ENCODE measurements at regions not wholly inside any gene's neighbourhood (a gene's known extent, or its start where the extent isn't known, plus 50 kb on each side); places are given as distances from the start of the nearest gene placed in this dataset.
"Not testable (repeated sequence)": the region's sequence is repeated elsewhere in the genome, so short reads cannot be mapped to it uniquely, and the experiment has no call there.

DNA sequence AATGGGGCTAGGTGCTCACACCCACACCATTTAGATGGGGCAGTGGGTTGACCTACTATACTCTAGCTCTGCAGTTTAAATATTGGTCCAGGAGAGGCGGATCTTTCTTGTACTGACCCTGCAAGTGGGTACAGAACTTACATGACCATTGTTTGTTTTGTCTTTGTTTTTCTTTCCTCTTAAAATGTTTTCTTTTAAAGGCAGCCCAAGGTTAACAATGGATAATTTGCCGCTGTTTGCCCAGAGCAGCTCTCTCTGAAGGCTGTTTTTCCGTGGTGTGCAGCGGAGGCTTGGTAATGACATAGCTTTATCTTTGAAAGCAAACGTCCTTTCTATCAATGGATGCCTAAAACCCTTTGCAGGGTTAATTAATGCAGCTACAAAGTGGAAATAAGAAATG, 133.3 kb upstream of the MEX3C start:
- DNase-seq = no peak

DNA sequence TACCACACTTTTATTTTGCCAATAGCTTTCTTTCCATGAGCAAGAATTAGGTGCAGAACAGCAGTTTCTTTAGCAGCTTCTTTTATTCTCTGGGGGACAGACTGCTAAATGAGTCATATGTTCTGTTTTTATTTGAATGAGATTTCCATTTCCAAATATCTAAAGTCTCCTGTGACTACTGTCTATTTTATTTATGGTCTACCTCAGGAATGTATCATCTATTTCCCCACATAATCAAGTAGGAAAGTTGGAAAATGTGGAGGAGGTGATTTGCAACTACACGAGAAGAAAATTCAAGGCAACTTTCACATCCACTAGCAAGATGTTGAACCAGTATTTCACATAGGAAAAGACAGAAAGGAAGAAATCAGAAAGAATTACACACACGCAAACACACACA, 139.9 kb upstream of the MEX3C start:
- DNase-seq = no peak

DNA sequence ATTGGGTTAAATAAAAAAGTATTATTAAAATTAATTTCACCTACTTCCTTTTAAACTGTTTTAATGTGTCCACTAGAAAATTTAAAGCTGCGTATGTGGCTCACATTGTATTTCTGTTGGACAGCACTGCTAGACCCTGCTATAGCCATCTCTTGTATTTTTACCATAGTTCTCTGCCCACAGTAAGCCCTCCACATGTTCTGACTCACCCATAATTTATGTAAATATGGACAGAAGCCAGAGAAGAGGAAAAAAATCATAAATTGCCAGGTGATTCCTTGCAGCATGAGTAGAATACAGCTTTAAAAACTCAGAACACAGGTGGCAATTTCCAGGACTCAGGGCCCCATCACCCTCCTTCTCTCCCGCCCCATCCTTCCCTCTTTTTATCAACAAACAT, 142.4 kb upstream of the MEX3C start:
- no peak for DNase-seq

DNA sequence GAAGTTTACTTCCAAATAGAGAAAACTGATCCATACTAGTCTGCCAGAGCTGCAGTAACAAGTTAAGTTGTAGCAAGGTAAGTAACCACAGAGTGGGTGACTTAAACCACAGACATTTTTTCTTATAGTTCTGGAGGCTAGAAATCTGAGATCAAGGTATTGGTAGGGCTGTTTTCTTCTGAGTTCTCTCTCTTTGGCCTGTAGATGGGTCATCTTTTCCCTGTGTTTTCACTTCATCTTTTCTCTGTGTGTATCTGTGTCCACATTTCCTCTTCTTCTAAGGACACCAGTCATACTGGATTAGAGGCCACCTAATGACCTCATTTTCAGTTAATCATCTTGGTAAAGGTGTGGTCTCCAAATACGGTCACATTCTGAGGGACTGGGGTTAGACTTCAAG, 142.9 kb upstream of the MEX3C start:
- DNase-seq = no peak

DNA sequence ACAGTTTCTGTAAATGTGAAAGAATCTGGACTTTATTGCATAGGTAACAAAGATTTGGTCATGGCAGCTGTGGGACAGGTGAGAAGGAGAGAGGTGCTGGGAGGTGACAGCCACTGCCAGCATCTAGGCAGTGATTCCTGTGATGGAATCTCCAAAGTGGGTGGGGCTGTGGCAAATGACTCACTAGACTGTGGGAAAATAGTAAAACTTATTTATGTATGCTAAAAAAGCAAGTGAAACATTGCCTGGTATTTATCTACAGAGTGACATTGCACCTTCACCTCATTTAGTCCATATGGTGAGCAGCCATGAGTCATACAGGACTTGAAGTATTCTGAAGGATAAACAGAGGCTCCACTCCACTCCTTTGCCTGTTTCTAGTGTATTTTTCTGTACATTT, 145.3 kb upstream of the MEX3C start:
- no peak for DNase-seq

DNA sequence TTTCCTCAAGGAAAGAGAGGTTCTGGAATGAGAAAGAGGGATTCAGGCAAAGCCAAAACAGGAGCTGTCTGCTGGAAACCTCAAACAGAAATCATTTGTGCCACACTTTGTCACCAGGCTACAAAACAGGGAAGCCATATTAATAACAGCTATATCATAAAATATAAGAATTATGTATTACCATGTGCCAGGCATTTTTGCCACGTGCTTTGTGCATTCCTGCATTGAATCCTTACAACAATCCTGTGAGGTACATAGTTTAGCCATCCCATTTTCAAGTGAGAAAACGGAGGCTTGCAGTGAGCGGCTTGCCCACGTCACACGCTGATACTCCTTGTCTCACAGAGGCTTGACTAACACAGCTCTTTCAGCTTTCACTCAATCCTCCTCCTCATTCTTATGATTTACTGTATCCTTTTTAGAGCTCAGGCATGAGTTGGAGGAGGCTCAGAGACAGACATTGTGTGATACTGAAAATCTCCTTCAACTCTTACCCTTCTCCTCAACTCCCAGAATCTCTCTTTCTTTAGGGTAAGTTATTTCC, 148.4 kb upstream of the MEX3C start:
- DNase-seq = no peak

DNA sequence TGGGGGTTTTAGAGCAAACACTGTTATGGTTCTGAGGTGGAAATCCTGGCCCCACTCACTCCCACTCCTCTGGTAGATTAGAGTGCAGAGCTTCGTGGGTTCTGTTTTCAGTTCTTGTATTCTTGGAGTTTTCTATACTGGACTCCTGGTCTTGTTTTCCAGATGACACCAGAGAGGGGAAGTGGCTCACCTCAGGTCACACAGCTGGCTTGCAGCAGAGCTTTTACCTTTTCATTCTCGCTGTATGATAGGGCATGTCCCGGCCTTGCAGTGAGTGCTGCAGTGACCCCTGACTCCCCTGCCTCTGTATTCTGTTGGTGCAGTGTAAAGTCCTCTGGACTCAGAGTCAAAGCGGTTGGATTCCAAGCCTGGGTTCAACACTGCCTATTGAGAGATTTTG, 148.9 kb upstream of the MEX3C start:
- DNase-seq = no peak

DNA sequence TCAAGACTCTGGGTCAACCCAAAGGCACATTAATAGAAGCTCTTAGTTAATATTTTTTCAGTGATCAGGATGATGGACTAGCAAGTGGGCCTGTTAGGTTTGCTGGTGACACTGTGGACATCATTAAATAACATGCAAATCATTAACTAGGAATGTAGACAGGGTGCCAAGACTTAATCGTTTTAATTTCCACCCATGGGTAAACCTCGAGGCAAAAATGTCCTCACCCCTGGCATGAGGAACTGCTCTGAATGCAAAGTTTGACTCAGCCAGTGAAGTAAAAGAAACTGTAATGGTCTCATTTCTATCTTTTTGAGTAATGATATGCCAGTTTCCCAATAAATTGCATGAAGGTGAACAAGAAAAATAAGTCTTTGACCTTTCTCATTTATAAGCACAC, 152.6 kb upstream of the MEX3C start:
- no peak for DNase-seq

DNA sequence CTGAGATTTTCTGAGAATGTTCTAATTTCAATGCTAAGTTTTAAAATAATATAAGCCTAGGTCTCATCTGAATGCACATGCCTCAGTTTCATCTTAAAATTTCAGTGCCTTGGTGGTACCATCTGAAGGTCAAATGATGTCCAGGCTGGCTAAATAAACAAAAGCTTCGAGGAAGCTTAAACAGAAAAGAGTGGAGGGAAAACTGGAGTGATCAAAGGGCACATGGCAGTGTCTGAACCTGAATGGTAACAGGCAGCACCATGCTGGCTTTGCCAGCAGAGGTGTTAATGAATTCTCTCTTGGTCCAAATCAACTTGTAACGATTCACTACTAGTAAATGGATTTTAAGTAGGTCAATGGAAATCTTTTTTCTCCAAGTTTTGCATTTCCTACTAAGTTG, 158.4 kb upstream of the MEX3C start:
- DNase-seq = no peak

DNA sequence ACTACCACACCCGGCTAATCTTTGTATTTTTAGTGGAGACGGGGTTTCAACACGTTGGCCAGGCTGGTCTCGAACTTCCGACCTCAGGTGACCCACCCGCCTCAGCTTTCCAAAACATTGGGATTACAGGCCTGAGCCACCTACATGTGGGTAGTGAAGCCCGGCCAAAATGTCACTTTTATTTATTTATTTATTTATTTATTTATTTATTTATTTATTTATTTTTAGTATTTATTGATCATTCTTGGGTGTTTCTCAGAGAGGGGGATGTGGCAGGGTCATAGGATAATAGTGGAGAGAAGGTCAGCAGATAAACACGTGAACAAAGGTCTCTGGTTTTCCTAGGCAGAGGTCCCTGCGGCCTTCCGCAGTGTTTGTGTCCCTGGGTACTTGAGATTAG, 162.8 kb upstream of the MEX3C start:
- not testable (repeated sequence) for DNase-seq

DNA sequence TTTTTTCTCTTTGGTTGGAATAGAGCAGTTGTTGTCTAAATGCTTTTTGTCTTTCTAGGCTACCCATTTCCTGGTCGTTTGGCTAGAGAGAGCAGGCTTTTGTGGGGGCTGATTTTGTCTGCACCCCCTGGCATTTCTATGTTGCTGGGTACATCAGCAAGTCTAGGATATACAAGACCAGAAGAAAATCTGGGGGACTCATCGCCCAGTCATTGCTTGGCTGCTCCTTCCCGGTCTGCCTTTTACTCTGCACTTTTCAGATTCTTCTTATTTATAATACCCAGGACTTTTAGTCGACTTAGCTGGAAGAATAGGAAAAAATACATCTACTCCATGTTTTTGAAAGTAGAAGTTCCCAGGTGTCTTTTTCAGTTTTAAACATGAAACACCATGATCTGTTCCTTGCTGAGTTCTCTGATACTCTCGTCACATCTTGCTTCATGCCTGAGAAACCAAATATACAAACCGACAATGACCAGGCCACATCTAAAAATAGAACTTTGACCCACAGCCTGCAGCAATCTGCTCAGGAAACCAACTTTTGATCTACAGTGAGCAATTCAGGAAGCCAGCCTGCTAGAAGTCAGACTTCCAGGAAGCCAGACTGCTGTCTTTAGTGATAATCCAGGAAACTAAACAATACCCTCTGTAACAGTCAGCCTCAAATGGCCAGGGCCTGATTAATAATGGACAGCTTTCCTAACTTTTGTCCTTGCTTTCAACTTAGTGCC, 163.8 kb upstream of the MEX3C start:
- DNase-seq = peak; percentile 22

DNA sequence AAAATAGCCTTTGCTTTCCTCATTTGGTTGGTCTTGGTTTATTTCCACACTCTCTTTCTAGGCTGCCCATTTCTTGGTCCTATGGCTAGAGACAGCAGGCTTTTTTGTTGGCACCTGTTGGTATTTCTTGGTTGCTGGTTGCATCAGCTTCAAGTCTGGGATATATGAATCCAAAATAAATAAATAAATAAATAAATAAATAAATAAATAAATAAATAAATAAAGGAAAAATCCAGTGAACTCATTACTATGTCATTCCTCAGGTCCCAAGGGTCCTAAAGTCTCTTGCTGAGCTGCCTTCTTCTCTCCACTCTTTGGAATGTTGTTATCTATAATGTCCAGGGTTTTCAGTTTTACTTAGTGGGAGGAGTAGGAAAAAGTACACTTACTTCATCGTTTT, 165.9 kb upstream of the MEX3C start:
- DNase-seq = no peak

DNA sequence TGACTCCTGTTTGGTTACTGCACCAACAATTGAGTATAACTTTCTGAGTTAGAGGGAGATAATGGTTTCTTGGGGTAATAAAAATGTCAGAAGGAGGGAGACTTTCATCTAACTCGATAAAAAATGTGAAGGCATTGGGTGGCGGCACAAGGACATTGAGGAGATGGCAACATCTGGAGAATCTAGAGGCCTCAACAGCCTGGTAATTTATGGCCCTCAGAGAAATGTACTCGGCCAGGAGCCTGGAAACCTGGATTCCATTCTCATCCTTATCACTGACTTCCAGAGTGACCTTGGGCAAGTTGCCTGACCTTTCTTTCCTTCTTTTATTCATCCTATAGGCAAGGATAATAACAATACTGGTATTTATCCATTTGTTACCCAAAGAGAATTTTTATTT, 173.5 kb upstream of the MEX3C start:
- no peak for DNase-seq

DNA sequence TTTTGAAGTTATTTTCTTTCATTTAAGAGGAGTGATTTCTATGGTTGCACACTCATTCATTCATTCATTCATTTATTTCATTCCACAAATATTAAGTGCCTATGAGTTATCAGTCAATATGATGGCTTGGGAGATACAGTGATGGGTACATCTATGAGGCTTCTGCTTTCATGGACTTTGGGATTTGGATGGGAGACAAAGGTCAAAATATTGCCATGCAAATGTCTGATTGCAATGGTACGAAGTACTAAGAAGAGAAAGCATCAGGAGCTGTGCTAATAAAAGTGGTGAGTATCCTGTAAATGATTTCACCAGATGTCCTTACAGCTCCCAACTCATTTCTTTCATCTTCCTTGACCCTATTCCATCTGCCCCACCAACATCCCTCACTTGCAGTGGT, 174.4 kb upstream of the MEX3C start:
- no peak for DNase-seq

DNA sequence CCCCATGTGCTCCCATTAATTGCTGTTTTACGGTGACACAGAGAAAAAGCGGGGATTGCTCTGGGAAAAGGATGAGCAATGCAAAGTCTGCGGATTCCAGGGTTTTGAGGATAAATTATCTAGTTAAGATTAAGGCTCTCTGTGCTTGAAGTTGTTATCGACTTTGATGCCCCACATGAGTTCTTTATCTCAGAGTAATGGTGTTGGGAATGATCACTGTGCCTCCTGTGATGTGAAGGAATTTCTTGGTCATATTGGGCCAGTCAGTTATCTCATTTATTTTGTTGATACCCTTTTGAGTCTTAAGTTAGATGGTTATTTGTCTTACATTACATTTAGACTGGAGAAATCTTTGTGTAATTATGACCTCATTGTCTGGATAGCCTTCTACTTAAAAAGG, 184.6 kb upstream of the MEX3C start:
- DNase-seq = no peak

DNA sequence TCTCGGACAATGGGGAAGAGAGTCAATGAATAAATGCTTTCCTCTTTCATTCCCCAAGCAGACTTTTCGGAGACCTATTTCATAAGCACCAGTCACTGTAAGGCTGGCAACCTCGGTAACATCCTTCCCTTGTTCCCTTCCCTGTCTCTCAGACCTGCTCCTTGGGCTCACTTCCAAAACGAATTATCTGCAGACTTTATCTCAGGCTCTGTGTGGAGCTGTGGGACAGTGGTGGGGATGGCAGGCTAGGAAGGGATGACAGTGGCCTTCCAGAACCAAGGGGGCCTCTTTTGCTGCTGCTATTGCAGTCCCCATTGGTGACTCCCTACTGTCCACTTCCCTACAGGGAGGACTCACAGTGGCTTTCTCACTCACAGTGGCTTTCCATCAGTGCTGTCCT, 185.6 kb upstream of the MEX3C start:
- DNase-seq = no peak

DNA sequence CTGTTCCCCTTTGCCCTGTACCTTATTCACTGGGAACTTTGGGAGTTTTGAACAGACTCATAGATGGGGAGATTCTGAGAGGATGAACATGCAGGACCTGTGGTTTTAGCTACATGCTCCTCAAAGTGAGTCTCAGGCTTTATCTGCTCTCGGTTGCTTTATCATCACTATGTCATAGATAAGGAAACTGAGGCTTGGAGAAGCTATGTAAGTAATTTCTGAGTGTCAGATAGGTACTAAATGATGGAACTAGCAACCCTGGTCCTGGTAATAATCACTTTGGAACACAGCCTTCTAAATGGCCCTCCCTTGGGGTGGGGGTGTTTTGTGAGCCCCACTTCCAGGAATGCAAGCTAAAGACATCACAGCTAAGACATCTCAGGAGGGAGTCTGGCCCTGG, 186.2 kb upstream of the MEX3C start:
- no peak for DNase-seq

DNA sequence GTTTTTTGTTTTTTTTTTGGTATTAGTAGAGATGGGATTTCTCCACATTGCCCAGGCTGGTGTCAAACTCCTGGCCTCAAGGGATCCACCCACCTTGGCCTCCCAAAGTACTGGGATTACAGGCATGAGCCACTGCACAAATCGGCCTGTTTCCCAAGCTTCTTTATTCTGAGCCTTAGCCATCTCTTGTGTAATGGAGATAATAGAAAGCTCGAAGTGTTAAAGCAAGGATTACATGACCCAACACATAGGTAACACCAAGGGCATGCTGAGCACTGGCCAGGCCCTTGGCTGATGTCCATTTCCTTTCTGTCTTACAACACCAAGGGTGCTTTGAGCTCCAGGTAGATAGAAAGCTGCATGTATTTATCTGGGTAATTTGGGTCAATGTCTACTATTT, 187.8 kb upstream of the MEX3C start:
- DNase-seq = no peak

DNA sequence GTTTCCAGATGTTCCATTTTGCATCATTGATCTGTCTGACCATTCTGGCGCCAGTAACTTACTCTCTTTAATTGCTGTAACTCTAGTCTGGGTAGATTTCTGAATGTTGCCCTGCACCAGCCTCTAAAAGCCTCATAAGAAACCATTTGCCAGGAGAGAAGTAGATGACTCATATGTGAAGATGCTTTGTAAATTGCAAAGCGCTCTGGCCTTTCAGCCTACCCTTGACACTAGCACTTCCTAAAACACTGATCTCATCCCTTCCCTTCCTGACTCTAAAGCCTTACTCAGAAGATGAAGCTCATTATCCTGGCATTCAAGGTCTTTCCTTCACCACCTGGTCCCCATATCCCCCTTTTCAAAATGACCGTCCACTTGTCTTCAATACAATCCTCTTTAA, 193.2 kb upstream of the MEX3C start:
- peak; percentile 1 for DNase-seq

DNA sequence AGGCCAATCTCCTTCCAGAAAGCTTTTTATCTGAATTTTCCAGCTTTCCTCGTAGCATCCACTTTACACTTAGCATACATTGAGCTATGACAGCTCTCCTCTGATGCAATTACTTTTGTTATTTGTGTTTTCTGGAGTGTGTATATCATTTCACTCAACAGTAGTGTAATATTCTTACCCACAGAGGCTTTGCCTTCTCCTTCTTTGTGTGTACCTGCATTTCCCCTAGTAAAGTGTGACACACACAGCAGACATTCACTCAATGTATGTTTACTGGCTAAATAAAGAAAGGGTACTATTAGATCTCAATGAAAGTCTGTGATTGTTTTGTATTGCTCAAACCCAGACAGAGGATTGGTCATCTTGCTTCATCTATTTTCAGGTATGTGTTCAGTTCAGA, 193.7 kb upstream of the MEX3C start:
- no peak for DNase-seq

DNA sequence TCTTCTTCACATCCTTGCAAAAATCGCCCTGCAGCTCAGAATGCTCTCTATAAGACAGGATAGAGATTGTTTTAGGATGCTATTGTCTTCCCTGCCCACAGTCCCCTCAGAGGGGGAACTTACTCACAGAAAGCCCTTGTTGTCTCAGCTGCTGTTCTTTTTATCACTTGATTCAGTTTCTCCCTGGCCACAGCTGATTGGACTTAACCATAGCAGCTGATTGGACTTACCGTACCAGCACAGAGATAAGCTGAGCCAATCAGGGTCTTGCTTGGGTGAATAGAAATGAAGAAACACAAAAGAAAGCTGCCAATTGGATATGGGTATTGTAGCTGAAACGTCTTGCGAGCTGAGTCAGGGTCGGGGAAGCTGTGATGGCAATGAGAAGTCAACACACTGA, 194.2 kb upstream of the MEX3C start:
- no peak for DNase-seq

DNA sequence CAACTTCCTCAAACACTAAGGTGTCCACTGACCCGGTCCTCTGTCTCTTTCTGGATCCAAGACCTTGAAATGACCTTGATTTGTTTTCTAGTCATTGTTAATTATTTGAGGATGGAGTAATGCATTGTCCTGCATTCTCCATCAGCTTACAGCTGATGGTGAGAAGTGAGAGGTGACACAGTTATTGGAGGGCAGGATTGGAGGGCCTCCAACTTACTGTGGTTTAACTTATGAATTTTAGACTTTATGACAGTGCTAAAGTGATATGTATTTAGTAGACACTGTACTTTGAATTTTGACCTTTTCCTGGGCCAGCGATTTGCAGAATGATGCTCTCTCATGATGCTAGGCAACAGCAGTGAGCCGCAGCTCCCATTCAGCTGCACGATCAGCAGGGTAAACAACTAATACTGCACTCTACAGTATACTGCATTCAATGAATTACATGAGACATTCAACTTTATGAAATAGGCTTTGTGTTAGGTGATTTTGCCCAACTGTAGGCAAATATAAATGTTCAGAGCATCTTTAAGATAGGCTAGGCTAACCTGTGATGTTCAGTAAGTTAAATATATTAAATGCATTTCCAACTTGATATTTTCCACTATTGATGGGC, 200.0 kb upstream of the MEX3C start:
- DNase-seq = no peak

DNA sequence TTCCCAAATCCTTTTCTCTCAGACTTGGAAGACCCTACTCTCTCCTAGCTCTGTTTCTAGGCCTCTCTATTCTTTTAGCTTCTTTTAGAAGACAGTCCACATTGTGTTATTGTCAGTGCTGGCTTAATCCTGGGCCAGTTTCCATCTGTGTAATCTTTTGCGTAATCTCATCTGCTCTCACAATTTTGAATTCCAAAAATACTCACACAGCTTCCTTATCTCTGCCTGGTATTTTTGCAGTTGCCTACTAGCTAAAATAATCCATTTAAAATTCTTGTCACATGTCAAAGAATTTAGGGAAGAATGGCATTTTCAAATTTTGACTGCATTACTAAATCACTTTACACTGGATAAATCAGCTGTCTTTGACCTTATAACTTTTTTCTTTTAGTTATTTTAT, 200.6 kb upstream of the MEX3C start:
- DNase-seq = no peak

DNA sequence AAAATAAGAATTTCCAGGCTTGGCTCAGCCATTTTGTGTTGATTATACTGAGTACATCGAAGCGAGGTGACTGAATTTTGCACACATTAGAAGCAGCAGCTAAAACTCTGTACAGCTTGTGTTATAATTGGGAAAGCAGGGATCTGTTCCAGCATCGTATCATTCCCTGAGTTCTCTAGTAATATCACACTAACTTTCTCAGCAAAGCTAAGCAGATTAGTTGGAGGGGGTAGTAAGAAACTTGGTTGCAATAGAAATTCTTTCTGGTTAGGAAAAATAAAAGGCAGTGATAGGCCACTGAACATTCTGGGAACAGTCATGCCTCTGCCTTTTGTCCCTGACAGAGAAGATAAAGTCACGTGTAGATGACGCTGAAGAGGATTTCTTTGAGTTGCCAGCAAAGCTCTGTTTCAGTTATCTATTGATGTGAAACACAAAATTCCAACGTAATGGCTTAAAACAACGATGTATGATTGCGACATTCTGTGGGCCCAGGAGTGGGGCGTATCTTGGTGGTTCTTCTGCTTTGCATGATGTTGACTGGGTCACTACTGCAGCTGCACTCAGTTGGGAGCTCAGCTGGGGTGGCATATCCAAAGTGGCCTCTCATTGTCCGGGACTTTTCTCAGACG, 202.1 kb upstream of the MEX3C start:
- no peak for DNase-seq

DNA sequence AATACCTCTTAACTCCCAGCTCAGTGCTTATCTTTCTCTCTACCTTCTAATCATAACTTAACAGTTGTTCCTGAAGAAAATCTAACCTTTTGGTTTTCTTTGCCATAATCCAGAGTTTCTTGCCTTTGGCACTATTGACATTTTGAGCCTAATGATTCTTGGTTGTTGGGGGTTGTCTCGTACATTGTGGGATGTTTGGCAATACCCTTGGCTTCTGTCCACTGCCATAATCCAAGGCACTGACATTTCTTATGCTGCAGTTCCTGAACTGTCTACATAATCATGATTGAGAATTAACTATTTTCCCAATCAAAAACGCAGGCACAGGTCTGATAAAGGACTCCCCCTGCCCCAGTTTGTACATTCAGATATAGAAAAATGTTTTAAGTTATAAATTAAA, 203.2 kb upstream of the MEX3C start:
- DNase-seq = no peak
